Endothelial cell (in vitro differentiated cells): ENCODE measurements at regions not wholly inside any gene's neighbourhood (a gene's known extent, or its start where the extent isn't known, plus 50 kb on each side); places are given as distances from the start of the nearest gene placed in this dataset.

Experiments used
- DNase-seq: peaks from one replicate; pipeline ENCODE4 v3.0.0; 2021; ENCODE audit warnings: low spot score
- H3K27ac Mint-ChIP-seq: one replicate; pipeline ENCODE4 v1.8.0; 2021; ENCODE audit warnings: mixed read lengths, inconsistent platforms; ENCODE audit not compliant: unreplicated experiment
- H3K27me3 Mint-ChIP-seq: one replicate; pipeline ENCODE4 v1.8.0; 2021; ENCODE audit warnings: mild to moderate bottlenecking, moderate library complexity, mixed read lengths, inconsistent platforms; ENCODE audit not compliant: unreplicated experiment
- H3K36me3 Mint-ChIP-seq: one replicate; pipeline ENCODE4 v1.8.0; 2021; ENCODE audit warnings: mild to moderate bottlenecking, low read depth, mixed read lengths, inconsistent platforms; ENCODE audit not compliant: unreplicated experiment
- H3K4me1 Mint-ChIP-seq: one replicate; pipeline ENCODE4 v1.8.0; 2021; ENCODE audit warnings: mild to moderate bottlenecking, mixed read lengths, inconsistent platforms; ENCODE audit not compliant: unreplicated experiment
- H3K4me3 Mint-ChIP-seq: one replicate; pipeline ENCODE4 v1.8.0; 2021; ENCODE audit warnings: mild to moderate bottlenecking, mixed read lengths, inconsistent platforms; ENCODE audit not compliant: unreplicated experiment
- H3K9me3 Mint-ChIP-seq: one replicate; pipeline ENCODE4 v1.8.0; 2021; ENCODE audit warnings: mixed read lengths, inconsistent platforms; ENCODE audit not compliant: unreplicated experiment
- CTCF ChIP-seq: fragments of 200-600 bp; sonication (generic); IDR thresholded peaks from one replicate; pipeline ENCODE4 v1.5.0; 2021; ENCODE audit warnings: antibody characterized with exemption; ENCODE audit not compliant: unreplicated experiment

- no peak overlapping the region for H3K27ac Mint-ChIP-seq
- DNase-seq: no peak
- no peaks in the 10 kb centered on the region for H3K27me3 Mint-ChIP-seq
- H3K4me1 Mint-ChIP-seq: peaks cover 12% of the 10 kb centered on the region
- H3K4me3 Mint-ChIP-seq: no peak overlapping the region
- no peaks in the 10 kb centered on the region for H3K36me3 Mint-ChIP-seq
- no peak for TF ChIP-seq CTCF
- H3K9me3 Mint-ChIP-seq: no peaks in the 10 kb centered on the region
These were observed 90.7 kb downstream of the FAM76B start for GRCh38 chr11:95698676-95699557.

DNA sequence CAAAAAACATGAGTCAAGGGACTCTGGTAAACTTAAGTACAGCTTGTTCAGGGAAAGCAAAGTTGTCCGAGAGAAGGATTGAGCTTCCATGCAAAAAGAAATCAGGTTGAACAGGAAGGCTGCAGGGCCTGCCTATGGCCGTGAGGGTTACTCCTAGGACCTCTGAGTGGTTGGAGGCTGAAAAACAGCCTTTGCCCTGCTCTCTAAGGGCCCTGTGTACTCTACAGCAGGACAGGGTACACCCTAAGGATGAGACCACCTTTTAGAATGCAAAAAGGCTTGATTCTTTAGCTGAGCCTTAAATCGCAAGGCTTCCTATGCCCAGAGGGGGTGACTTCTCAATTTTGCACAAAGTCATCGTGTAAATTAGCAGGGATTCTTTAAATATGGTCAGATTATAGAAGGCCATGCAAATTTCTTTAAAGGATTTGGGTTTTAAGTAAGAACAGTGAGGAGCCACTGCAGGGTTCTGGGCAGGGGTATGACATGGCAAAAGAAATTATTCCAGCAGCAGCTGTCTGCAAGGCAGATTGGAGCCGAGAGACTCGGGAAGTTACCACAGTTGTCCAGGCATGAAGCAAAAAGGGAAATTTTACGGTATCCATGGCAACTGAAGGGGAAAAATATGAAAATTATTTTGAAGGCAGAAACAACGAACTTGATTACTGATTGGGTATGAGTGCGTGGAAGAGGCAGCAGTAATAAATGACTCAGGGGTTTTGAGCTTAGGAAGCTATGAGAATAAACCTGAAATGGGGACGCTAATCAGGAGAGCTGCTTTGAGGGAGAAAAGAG, 91.8 kb downstream of the FAM76B start:
- Mint-ChIP-seq H3K4me3 (no peak overlapping the region), H3K4me1 (peaks cover 12% of the 10 kb centered on the region), H3K27me3 (no peaks in the 10 kb centered on the region), H3K36me3 (no peaks in the 10 kb centered on the region), H3K9me3 (no peaks in the 10 kb centered on the region), H3K27ac (no peak overlapping the region)
- DNase-seq: no peak
- TF ChIP-seq CTCF: no peak

DNA sequence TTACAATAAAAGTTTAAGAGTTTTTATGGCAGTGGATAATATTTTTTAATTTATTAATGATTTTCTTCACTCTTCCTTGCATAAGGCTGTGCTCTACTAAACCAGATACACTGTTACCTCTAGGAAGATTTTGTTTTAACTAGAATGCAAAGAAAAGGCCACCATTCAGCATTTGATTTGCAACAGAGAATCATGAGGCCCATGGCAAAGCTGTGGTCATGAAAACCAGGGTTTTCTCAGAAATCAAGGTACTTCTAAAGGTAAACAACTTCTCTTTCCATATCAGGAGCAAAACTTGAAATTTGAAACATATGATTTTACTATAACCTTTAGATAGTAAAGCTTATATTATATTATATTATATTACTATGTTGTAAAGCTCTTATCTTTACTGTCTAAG, 94.4 kb downstream of the FAM76B start:
- Mint-ChIP-seq H3K36me3 (no peaks in the 10 kb centered on the region), H3K4me3 (no peak overlapping the region), H3K9me3 (no peaks in the 10 kb centered on the region), H3K27ac (no peak overlapping the region), H3K27me3 (no peaks in the 10 kb centered on the region), H3K4me1 (peaks cover 10% of the 10 kb centered on the region)
- TF ChIP-seq CTCF: no peak
- no peak for DNase-seq

- H3K27me3 Mint-ChIP-seq: no peaks in the 10 kb centered on the region
- H3K9me3 Mint-ChIP-seq: no peaks in the 10 kb centered on the region
- H3K4me1 Mint-ChIP-seq: peaks cover 5% of the 10 kb centered on the region
- TF ChIP-seq CTCF: no peak
- no peak for DNase-seq
- H3K27ac Mint-ChIP-seq: no peak overlapping the region
- H3K36me3 Mint-ChIP-seq: no peaks in the 10 kb centered on the region
- no peak overlapping the region for H3K4me3 Mint-ChIP-seq
These were observed 96.3 kb downstream of the FAM76B start for GRCh38 chr11:95693298-95693697.
